Calu3 (cell line): ENCODE measurements at regions not wholly inside any gene's neighbourhood (a gene's known extent, or its start where the extent isn't known, plus 50 kb on each side); places are given as distances from the start of the nearest gene placed in this dataset.

Experiments used
- BruUV-seq: library from RNA; stranded (reverse); fragments of 400-500 nt; replicated peaks from 2 replicates; lab custom pipeline; 2021; lab: Mats Ljungman, UMichigan
- CTCF ChIA-PET: fragments of 300-600 bp; sonication (Branson Sonifier 250); formaldehyde crosslinking; loops from one replicate; lab custom pipeline; 2022; ENCODE audit warnings: antibody characterized with exemption; lab: Charles Lee
- DNase-seq: peaks from one replicate; pipeline ENCODE4 v3.0.0; 2022
- H3K27ac Mint-ChIP-seq: one replicate; pipeline ENCODE4 v1.8.0; 2022; ENCODE audit warnings: mixed read lengths; ENCODE audit not compliant: unreplicated experiment
- H3K27me3 Mint-ChIP-seq: one replicate; pipeline ENCODE4 v1.8.0; 2022; ENCODE audit warnings: mixed read lengths; ENCODE audit not compliant: unreplicated experiment
- H3K36me3 Mint-ChIP-seq: one replicate; pipeline ENCODE4 v1.8.0; 2022; ENCODE audit warnings: mild to moderate bottlenecking, moderate library complexity, mixed read lengths; ENCODE audit not compliant: insufficient read depth, unreplicated experiment
- H3K4me1 Mint-ChIP-seq: one replicate; pipeline ENCODE4 v1.8.0; 2022; ENCODE audit warnings: mild to moderate bottlenecking, low read depth, mixed read lengths; ENCODE audit not compliant: unreplicated experiment
- H3K4me3 Mint-ChIP-seq: one replicate; pipeline ENCODE4 v1.8.0; 2022; ENCODE audit warnings: mild to moderate bottlenecking, low read depth, moderate library complexity, mixed read lengths; ENCODE audit not compliant: unreplicated experiment
- H3K9me3 Mint-ChIP-seq: one replicate; pipeline ENCODE4 v1.8.0; 2022; ENCODE audit warnings: low read depth, mixed read lengths; ENCODE audit not compliant: unreplicated experiment
- intact Hi-C: fragments of 100-400 bp; cut with micrococcal nuclease; formaldehyde crosslinking; loops from one replicate; pipeline ENCODE4 v1.10.0; 2022; ENCODE audit not compliant: unreplicated experiment
- TF ChIP-seq, protein P1 (sequence below): fragments of 200-600 bp; IDR thresholded peaks from one replicate; pipeline ENCODE4 v1.8.0; 2022; ENCODE audit warnings: antibody characterized with exemption; ENCODE audit not compliant: unreplicated experiment

- peaks cover 6% of the 10 kb centered on the region for H3K4me1 Mint-ChIP-seq
- no peak for DNase-seq
- no peaks in the 10 kb centered on the region for H3K36me3 Mint-ChIP-seq
- TF ChIP-seq, protein P1, sequence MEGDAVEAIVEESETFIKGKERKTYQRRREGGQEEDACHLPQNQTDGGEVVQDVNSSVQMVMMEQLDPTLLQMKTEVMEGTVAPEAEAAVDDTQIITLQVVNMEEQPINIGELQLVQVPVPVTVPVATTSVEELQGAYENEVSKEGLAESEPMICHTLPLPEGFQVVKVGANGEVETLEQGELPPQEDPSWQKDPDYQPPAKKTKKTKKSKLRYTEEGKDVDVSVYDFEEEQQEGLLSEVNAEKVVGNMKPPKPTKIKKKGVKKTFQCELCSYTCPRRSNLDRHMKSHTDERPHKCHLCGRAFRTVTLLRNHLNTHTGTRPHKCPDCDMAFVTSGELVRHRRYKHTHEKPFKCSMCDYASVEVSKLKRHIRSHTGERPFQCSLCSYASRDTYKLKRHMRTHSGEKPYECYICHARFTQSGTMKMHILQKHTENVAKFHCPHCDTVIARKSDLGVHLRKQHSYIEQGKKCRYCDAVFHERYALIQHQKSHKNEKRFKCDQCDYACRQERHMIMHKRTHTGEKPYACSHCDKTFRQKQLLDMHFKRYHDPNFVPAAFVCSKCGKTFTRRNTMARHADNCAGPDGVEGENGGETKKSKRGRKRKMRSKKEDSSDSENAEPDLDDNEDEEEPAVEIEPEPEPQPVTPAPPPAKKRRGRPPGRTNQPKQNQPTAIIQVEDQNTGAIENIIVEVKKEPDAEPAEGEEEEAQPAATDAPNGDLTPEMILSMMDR = no peak
- H3K27me3 Mint-ChIP-seq = no peaks in the 10 kb centered on the region
- intact Hi-C loops = no loop called here
- no peak overlapping the region for H3K4me3 Mint-ChIP-seq
- no TSS peak for BruUV-seq
- no peak overlapping the region for H3K27ac Mint-ChIP-seq
- no peaks in the 10 kb centered on the region for H3K9me3 Mint-ChIP-seq
- CTCF ChIA-PET = no interaction called here
Measured at GRCh38 chr1:87231703-87232367, 96.8 kb upstream of the LMO4 start.

DNA sequence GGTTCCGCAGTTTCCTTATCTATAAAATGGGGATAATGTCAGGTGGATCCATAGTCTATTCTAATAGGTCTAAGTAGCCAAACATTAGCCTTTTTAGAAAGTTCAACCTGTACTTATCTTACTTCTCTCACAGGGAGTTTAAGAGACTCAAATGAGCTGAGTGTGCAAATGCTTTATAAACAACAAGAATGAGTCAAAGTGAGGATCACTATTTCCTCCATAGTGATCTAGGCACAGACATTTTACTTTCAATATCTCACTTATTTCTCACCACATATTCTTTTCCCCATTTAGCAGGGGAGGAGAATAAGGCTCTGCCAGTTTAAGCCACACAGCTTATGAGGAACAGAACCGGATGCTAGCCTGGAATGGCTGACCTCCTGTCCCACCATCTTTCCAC is 92.1 kb upstream of the LMO4 start:
- Mint-ChIP-seq H3K9me3 (no peaks in the 10 kb centered on the region), H3K4me3 (no peak overlapping the region), H3K27me3 (no peaks in the 10 kb centered on the region), H3K4me1 (peaks cover 20% of the 10 kb centered on the region), H3K27ac (no peak overlapping the region), H3K36me3 (no peaks in the 10 kb centered on the region)
- intact Hi-C loops = no loop called here
- TF ChIP-seq, protein P1 = no peak
- CTCF ChIA-PET = no interaction called here
- DNase-seq = no peak
- no TSS peak for BruUV-seq

GRCh38 chr1:87239997-87240605 is 88.6 kb upstream of the LMO4 start:
- peak overlapping the region; percentile 41 for H3K27ac Mint-ChIP-seq
- peaks cover 20% of the 10 kb centered on the region for H3K4me1 Mint-ChIP-seq
- no TSS peak for BruUV-seq

DNA sequence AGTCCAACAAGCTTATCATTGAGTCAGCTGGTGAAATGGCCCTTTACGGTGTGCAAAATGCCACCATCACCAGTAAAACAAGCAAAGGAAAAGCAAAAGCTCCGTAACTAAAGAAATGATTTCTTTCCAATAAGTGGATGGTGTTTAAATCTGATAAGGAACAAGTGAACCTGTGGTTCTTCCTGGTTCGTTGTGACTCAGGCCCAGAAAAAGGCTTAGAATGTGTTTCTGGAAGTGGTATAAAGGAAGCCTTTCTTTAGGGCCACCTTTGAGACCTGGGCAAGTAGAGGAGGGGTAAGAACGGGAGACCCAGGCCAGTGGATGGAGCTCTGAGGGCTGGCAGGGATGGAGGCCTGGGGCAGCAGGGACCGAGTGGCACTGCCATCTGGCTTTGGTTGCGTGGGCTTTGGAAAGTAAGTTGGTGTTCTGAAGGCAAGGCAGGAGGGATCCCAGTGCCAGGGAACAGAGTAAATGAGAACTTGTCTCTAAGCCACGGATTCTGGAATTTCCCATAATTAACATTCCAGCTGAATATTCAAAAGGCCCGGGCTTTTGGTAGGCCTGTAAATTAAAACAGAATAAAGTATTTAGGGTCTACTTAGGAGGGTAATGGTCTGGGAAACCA is 87.9 kb upstream of the LMO4 start:
- Mint-ChIP-seq H3K27me3 (no peaks in the 10 kb centered on the region), H3K27ac (peak overlapping the region; percentile 41), H3K4me3 (no peak overlapping the region), H3K4me1 (peaks cover 20% of the 10 kb centered on the region), H3K9me3 (no peaks in the 10 kb centered on the region), H3K36me3 (no peaks in the 10 kb centered on the region)
- BruUV-seq = no TSS peak
- intact Hi-C loops = no loop called here
- DNase-seq = no peak
- CTCF ChIA-PET = interaction anchor here (0.9 to 1.2 kb wide), 3 partner anchors 9 to 642 kb away, joined by 3 to 5 read pairs (median 4); no protein-coding TSS in a partner anchor
- TF ChIP-seq, protein P1 = no peak

More at GRCh38 chr1:87239997-87240605, 88.6 kb upstream of the LMO4 start:
- TF ChIP-seq, protein P1 = no peak
- DNase-seq = no peak
- no peaks in the 10 kb centered on the region for H3K9me3 Mint-ChIP-seq
- CTCF ChIA-PET = interaction anchor here (0.9 to 1.2 kb wide), 3 partner anchors 10 to 643 kb away, joined by 3 to 5 read pairs (median 4); no protein-coding TSS in a partner anchor
- H3K27me3 Mint-ChIP-seq = no peaks in the 10 kb centered on the region
- no peak overlapping the region for H3K4me3 Mint-ChIP-seq
- intact Hi-C loops = no loop called here
- H3K36me3 Mint-ChIP-seq = no peaks in the 10 kb centered on the region
